H9 (cell line): ENCODE measurements at regions not wholly inside any gene's neighbourhood (a gene's known extent, or its start where the extent isn't known, plus 50 kb on each side); places are given as distances from the start of the nearest gene placed in this dataset.

Experiments used
- DNase-seq: peaks from one replicate; pipeline ENCODE4 v3.0.0-alpha.2; 2017
- H2AFZ ChIP-seq: one replicate; pipeline ENCODE4 v1.6.1; 2013; ENCODE audit warnings: mild to moderate bottlenecking, low read length, control low read depth, moderate library complexity
- H2AK5ac ChIP-seq: 2 replicates; pipeline ENCODE4 v1.6.1; 2013; ENCODE audit warnings: low read length, control low read depth, mixed read lengths; ENCODE audit not compliant: insufficient read length
- H2BK120ac ChIP-seq: one replicate; pipeline ENCODE4 v1.6.1; 2013; ENCODE audit warnings: low read depth, mild to moderate bottlenecking, low read length, control low read depth, inconsistent platforms; ENCODE audit not compliant: poor library complexity, severe bottlenecking
- H2BK12ac ChIP-seq: 2 replicates; pipeline ENCODE4 v1.6.1; 2013; ENCODE audit warnings: low read length, control low read depth, mixed read lengths, low read depth; ENCODE audit not compliant: insufficient read length
- H2BK15ac ChIP-seq: 2 replicates; pipeline ENCODE4 v1.6.1; 2013; ENCODE audit warnings: low read depth, low read length, control low read depth
- H2BK20ac ChIP-seq: one replicate; pipeline ENCODE4 v1.6.1; 2013; ENCODE audit warnings: low read depth, mild to moderate bottlenecking, low read length, control low read depth, inconsistent platforms; ENCODE audit not compliant: poor library complexity, severe bottlenecking
- H2BK5ac ChIP-seq: 2 replicates; pipeline ENCODE4 v1.6.1; 2013; ENCODE audit warnings: low read length, control low read depth, mixed read lengths; ENCODE audit not compliant: insufficient read length
- H3K14ac ChIP-seq: 2 replicates; pipeline ENCODE4 v1.6.1; 2013; ENCODE audit warnings: low read length, control low read depth; ENCODE audit not compliant: insufficient read depth
- H3K18ac ChIP-seq: 2 replicates; pipeline ENCODE4 v1.6.1; 2013; ENCODE audit warnings: low read depth, mild to moderate bottlenecking, mixed read lengths, low read length, control low read depth; ENCODE audit not compliant: insufficient read length
- H3K23ac ChIP-seq: 2 replicates; pipeline ENCODE4 v1.6.1; 2013; ENCODE audit warnings: low read length, control low read depth, mixed read lengths, low read depth; ENCODE audit not compliant: insufficient read length
- H3K23me2 ChIP-seq: 2 replicates; pipeline ENCODE4 v1.6.1; 2013; ENCODE audit warnings: low read depth, mild to moderate bottlenecking, mixed read lengths, low read length, control low read depth; ENCODE audit not compliant: insufficient read length, poor library complexity, severe bottlenecking
- H3K27ac ChIP-seq: 2 replicates; pipeline ENCODE4 v1.5.1; 2013; ENCODE audit warnings: low read length, control low read depth, mixed read lengths, low read depth; ENCODE audit not compliant: insufficient read length
- H3K27me3 ChIP-seq: 2 replicates; pipeline ENCODE4 v1.6.1; 2013; ENCODE audit warnings: low read length, control low read depth, inconsistent platforms; ENCODE audit not compliant: insufficient read depth
- H3K4ac ChIP-seq: 2 replicates; pipeline ENCODE4 v1.6.1; 2013; ENCODE audit warnings: low read depth, mild to moderate bottlenecking, control low read depth, inconsistent platforms, low read length, moderate library complexity
- H3K4me1 ChIP-seq: 2 replicates; pipeline ENCODE4 v1.6.1; 2013; ENCODE audit warnings: low read length, control low read depth, inconsistent platforms; ENCODE audit not compliant: insufficient read depth
- H3K4me2 ChIP-seq: 2 replicates; pipeline ENCODE4 v1.6.1; 2013; ENCODE audit warnings: low read length, control low read depth, mixed read lengths; ENCODE audit not compliant: insufficient read length, insufficient read depth
- H3K56ac ChIP-seq: 2 replicates; pipeline ENCODE4 v1.6.1; 2013; ENCODE audit warnings: low read depth, mild to moderate bottlenecking, mixed read lengths, low read length, control low read depth; ENCODE audit not compliant: insufficient read length
- H3K79me1 ChIP-seq: 2 replicates; pipeline ENCODE4 v1.6.1; 2013; ENCODE audit warnings: low read depth, mild to moderate bottlenecking, moderate library complexity, low read length, control low read depth, inconsistent platforms; ENCODE audit not compliant: insufficient read depth, poor library complexity, severe bottlenecking
- H3K79me2 ChIP-seq: 2 replicates; pipeline ENCODE4 v1.6.1; 2013; ENCODE audit warnings: low read length, control low read depth, inconsistent platforms; ENCODE audit not compliant: insufficient read depth
- H3K9ac ChIP-seq: 2 replicates; pipeline ENCODE4 v1.6.1; 2013; ENCODE audit warnings: low read length, control low read depth, mixed read lengths; ENCODE audit not compliant: insufficient read length; ENCODE audit errors: extremely low read depth
- H3K9me3 ChIP-seq: one replicate; pipeline ENCODE4 v1.6.1; 2013; ENCODE audit warnings: low read depth, low read length, inconsistent platforms; ENCODE audit not compliant: control insufficient read depth
- H3T11ph ChIP-seq: one replicate; pipeline ENCODE4 v1.6.1; 2013; ENCODE audit warnings: mild to moderate bottlenecking, low read length, control low read depth, inconsistent platforms
- H4K20me1 ChIP-seq: one replicate; pipeline ENCODE4 v1.6.1; 2013; ENCODE audit not compliant: control insufficient read depth, insufficient read length, insufficient read depth
- H4K5ac ChIP-seq: 2 replicates; pipeline ENCODE4 v1.6.1; 2013; ENCODE audit warnings: low read depth, mild to moderate bottlenecking, mixed read lengths, low read length, control low read depth; ENCODE audit not compliant: insufficient read length
- H4K8ac ChIP-seq: replicated peaks from 2 replicates; pipeline ENCODE4 v1.6.1; 2013; ENCODE audit warnings: low read length, control low read depth, mixed read lengths, low read depth; ENCODE audit not compliant: insufficient read length
- H4K91ac ChIP-seq: 2 replicates; pipeline ENCODE4 v1.6.1; 2013; ENCODE audit warnings: low read depth, mild to moderate bottlenecking, moderate library complexity, mixed read lengths, low read length, control low read depth; ENCODE audit not compliant: insufficient read length
- H3K27ac Mint-ChIP-seq, 3 experiments: 2 replicates in 2 of 3; 3 replicates in 1 of 3; pipeline ENCODE4 v1.8.0; 2020 to 2021; ENCODE audit warnings: mixed read lengths in 3 of 3, mild to moderate bottlenecking in 1 of 3, moderate library complexity in 1 of 3
- H3K27me3 Mint-ChIP-seq: 2 replicates; pipeline ENCODE4 v1.8.0; 2021; ENCODE audit warnings: low read depth, mild to moderate bottlenecking, moderate library complexity, mixed read lengths
- H3K36me3 Mint-ChIP-seq, 3 experiments: 2 replicates in 2 of 3; 3 replicates in 1 of 3; pipeline ENCODE4 v1.8.0; 2020 to 2021; ENCODE audit warnings: low read depth in 3 of 3, mixed read lengths in 3 of 3; ENCODE audit not compliant: insufficient read depth in 1 of 3
- H3K4me1 Mint-ChIP-seq, 2 experiments: 2 replicates each; pipeline ENCODE4 v1.8.0; 2020; ENCODE audit warnings: mixed read lengths in 2 of 2
- H3K4me3 Mint-ChIP-seq, 2 experiments: 2 replicates in 1 of 2; 3 replicates in 1 of 2; pipeline ENCODE4 v1.8.0; 2020 to 2021; ENCODE audit warnings: mild to moderate bottlenecking in 2 of 2, mixed read lengths in 2 of 2, moderate library complexity in 1 of 2
- H3K9me3 Mint-ChIP-seq, 2 experiments: 2 replicates in 1 of 2; 3 replicates in 1 of 2; pipeline ENCODE4 v1.8.0; 2020; ENCODE audit warnings: mild to moderate bottlenecking in 2 of 2, mixed read lengths in 2 of 2, moderate library complexity in 1 of 2
- CTCF ChIP-seq: fragments of 200-600 bp; sonication (generic); conservative IDR thresholded peaks from 3 replicates; pipeline ENCODE4 v1.8.0; 2021; ENCODE audit warnings: antibody characterized with exemption, mild to moderate bottlenecking
- WGBS: extraction: QIAGEN DNeasy Blood & Tissue Kit; methylation state at CpG from one replicate; pipeline ENCODE4 v1.1.7; 2013; ENCODE audit warnings: missing lambda C conversion rate, low lambda C conversion rate, mixed read lengths; ENCODE audit not compliant: insufficient read length; ENCODE audit errors: extremely low coverage; 5-methylcytosine and 5-hydroxymethylcytosine counted together

DNA sequence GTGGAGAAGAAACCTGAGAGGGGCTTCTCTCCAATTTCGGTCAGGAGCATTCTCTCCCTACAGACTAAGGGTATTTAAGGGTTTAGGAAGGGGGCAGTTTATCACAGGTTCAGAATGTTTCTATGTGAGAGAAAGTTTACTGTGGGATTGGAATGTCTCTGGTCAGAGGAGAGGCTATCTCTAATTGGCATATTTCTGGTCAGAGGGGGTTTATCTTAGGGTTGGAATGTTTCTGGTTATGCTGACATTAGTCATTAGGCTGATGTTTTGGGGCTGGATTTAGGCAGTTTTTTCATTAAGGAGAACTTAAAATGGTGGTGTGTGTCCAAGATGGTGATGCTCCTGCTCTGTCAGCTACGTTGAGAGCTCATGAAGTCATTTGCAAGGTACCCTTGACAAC lies 758.0 kb downstream of the TYW1 start:
- H3K27me3 ChIP-seq, result no peaks in the 10 kb centered on the region
- no peak overlapping the region for H4K5ac ChIP-seq
- no peak overlapping the region for H3K4me2 ChIP-seq
- H2BK20ac ChIP-seq, result no peak overlapping the region
- H3K23ac ChIP-seq, result no peak overlapping the region
- no peak overlapping the region for H3K18ac ChIP-seq
- no peak overlapping the region for H2BK12ac ChIP-seq
- no peaks in the 10 kb centered on the region for H3K4me1 ChIP-seq
- H3K4ac ChIP-seq, result no peak overlapping the region
- H3K14ac ChIP-seq, result no peak overlapping the region
- no CpG with 5 or more reads among the region's 2 CpGs for WGBS
- Mint-ChIP-seq H3K36me3 (peaks cover 0 to 6% (median 0%) of the 10 kb centered on the region in 3 experiments; a peak in 2 of 7 replicates), H3K4me3 (no peak overlapping the region), H3K27ac (no peak overlapping the region), H3K27me3 (peaks cover 4% of the 10 kb centered on the region), H3K4me1 (peaks cover 0 to under 1% of the 10 kb centered on the region in 2 experiments; a peak in 1 of 4 replicates), H3K9me3 (peaks cover 7 to 15% of the 10 kb centered on the region in 2 experiments; a peak in 3 of 5 replicates)
- H2BK15ac ChIP-seq, result no peak overlapping the region
- no peak overlapping the region for H2AK5ac ChIP-seq
- no peaks in the 10 kb centered on the region for H3K79me1 ChIP-seq
- H3K9ac ChIP-seq, result no peak overlapping the region
- no peaks in the 10 kb centered on the region for H3K79me2 ChIP-seq
- no peak overlapping the region for H2BK120ac ChIP-seq
- H3K56ac ChIP-seq, result no peak overlapping the region
- H2AFZ ChIP-seq, result no peak overlapping the region
- H4K91ac ChIP-seq, result no peak overlapping the region
- H3K27ac ChIP-seq, result no peak overlapping the region
- no peak for DNase-seq
- no peaks in the 10 kb centered on the region for H3K9me3 ChIP-seq
- no peaks in the 10 kb centered on the region for H3K23me2 ChIP-seq
- no peak overlapping the region for H2BK5ac ChIP-seq
- no peak overlapping the region for H4K8ac ChIP-seq
- H4K20me1 ChIP-seq, result no peaks in the 10 kb centered on the region
- no peak for TF ChIP-seq CTCF
- no peak overlapping the region for H3T11ph ChIP-seq
